Liver (tissue), 3 donors: ENCODE measurements at regions not wholly inside any gene's neighbourhood (a gene's known extent, or its start where the extent isn't known, plus 50 kb on each side); places are given as distances from the start of the nearest gene placed in this dataset.

ENCODE experiments used
- EGR1 ChIP-seq, 2 donors: IDR thresholded peaks; 2 replicates each; pipeline ENCODE4 v1.6.1; 2016 to 2018; ENCODE audit warnings: antibody characterized with exemption in 2 of 2, low read depth in 2 of 2
- FOXA1 ChIP-seq: IDR thresholded peaks from 2 replicates; pipeline ENCODE4 v1.6.1; 2016; ENCODE audit warnings: antibody characterized with exemption
- GABPA ChIP-seq, 2 donors: IDR thresholded peaks in 1 of 2; conservative IDR thresholded peaks in 1 of 2; 2 replicates each; pipeline ENCODE4 v1.6.1; 2016; ENCODE audit warnings: antibody characterized with exemption in 2 of 2, mild to moderate bottlenecking in 1 of 2, moderate library complexity in 1 of 2
- JUND ChIP-seq, 2 donors: IDR thresholded peaks; 2 replicates each; pipeline ENCODE4 v1.6.1; 2016; ENCODE audit warnings: antibody characterized with exemption in 2 of 2
- RAD21 ChIP-seq, 2 donors: IDR thresholded peaks; 2 replicates each; pipeline ENCODE4 v1.6.1; 2016; ENCODE audit warnings: antibody characterized with exemption in 2 of 2, mild to moderate bottlenecking in 2 of 2
- SP1 ChIP-seq: IDR thresholded peaks from 2 replicates; pipeline ENCODE4 v1.6.1; 2018; ENCODE audit warnings: antibody characterized with exemption, mild to moderate bottlenecking
- TAF1 ChIP-seq: conservative IDR thresholded peaks from 2 replicates; pipeline ENCODE4 v1.6.1; 2016; ENCODE audit warnings: antibody characterized with exemption, mild to moderate bottlenecking
- TF ChIP-seq, protein P1 (sequence below): fragments of 150-350 bp; IDR thresholded peaks from 2 replicates; pipeline ENCODE4 v1.5.1; 2017; ENCODE audit warnings: improper control_type of control experiment, low read depth, low read length; ENCODE audit not compliant: missing input control
- TF ChIP-seq, protein P2 (sequence below): IDR thresholded peaks from 2 replicates; pipeline ENCODE4 v1.6.1; 2016; ENCODE audit warnings: antibody characterized with exemption, mild to moderate bottlenecking
- TF ChIP-seq, protein P3 (sequence below): IDR thresholded peaks from 2 replicates; pipeline ENCODE4 v1.6.1; 2016; ENCODE audit warnings: antibody characterized with exemption
- donor health status: healthy.
- donor health status: healthy.

DNA sequence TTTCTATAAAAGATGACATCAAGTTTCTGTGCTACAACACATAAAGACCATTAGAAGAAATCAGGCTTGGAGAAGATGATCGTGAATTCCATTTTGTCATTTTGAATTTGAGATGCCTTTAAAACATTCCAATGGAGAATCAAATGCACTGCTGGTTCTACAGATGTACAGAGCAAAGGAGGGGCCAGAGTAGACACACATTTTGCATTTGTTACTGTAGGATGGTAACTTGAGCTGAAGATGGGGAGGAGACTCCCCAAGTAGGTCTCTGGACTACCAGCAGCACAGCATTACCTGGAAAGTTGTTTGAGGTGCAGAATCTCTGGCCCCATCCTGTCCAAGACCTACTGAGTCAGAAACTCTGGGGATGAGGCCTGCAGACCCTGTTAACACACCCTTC is 121.6 kb upstream of the RALGAPA2 start:
- TF ChIP-seq SP1 (no peak), FOXA1 (no peak), TAF1 (no peak), GABPA (IDR thresholded peaks at IDR 0.05 in 1 of 2, conservative IDR thresholded peaks at IDR 0.05 in 1 of 2) (no peak), JUND (IDR thresholded peaks at IDR 0.05) (no peak), EGR1 (IDR thresholded peaks at IDR 0.05; ENCODE audit: low read depth in 2 of 2) (no peak), RAD21 (IDR thresholded peaks at IDR 0.05) (no peak)
- TF ChIP-seq, protein P1, sequence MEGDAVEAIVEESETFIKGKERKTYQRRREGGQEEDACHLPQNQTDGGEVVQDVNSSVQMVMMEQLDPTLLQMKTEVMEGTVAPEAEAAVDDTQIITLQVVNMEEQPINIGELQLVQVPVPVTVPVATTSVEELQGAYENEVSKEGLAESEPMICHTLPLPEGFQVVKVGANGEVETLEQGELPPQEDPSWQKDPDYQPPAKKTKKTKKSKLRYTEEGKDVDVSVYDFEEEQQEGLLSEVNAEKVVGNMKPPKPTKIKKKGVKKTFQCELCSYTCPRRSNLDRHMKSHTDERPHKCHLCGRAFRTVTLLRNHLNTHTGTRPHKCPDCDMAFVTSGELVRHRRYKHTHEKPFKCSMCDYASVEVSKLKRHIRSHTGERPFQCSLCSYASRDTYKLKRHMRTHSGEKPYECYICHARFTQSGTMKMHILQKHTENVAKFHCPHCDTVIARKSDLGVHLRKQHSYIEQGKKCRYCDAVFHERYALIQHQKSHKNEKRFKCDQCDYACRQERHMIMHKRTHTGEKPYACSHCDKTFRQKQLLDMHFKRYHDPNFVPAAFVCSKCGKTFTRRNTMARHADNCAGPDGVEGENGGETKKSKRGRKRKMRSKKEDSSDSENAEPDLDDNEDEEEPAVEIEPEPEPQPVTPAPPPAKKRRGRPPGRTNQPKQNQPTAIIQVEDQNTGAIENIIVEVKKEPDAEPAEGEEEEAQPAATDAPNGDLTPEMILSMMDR: no peak
- TF ChIP-seq, protein P2, sequence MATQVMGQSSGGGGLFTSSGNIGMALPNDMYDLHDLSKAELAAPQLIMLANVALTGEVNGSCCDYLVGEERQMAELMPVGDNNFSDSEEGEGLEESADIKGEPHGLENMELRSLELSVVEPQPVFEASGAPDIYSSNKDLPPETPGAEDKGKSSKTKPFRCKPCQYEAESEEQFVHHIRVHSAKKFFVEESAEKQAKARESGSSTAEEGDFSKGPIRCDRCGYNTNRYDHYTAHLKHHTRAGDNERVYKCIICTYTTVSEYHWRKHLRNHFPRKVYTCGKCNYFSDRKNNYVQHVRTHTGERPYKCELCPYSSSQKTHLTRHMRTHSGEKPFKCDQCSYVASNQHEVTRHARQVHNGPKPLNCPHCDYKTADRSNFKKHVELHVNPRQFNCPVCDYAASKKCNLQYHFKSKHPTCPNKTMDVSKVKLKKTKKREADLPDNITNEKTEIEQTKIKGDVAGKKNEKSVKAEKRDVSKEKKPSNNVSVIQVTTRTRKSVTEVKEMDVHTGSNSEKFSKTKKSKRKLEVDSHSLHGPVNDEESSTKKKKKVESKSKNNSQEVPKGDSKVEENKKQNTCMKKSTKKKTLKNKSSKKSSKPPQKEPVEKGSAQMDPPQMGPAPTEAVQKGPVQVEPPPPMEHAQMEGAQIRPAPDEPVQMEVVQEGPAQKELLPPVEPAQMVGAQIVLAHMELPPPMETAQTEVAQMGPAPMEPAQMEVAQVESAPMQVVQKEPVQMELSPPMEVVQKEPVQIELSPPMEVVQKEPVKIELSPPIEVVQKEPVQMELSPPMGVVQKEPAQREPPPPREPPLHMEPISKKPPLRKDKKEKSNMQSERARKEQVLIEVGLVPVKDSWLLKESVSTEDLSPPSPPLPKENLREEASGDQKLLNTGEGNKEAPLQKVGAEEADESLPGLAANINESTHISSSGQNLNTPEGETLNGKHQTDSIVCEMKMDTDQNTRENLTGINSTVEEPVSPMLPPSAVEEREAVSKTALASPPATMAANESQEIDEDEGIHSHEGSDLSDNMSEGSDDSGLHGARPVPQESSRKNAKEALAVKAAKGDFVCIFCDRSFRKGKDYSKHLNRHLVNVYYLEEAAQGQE: no peak
- TF ChIP-seq, protein P3, sequence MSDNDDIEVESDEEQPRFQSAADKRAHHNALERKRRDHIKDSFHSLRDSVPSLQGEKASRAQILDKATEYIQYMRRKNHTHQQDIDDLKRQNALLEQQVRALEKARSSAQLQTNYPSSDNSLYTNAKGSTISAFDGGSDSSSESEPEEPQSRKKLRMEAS: no peak
